ENCODE measurements at regions not wholly inside any gene's neighbourhood (a gene's known extent, or its start where the extent isn't known, plus 50 kb on each side); places are given as distances from the start of the nearest gene placed in this dataset.

DNA sequence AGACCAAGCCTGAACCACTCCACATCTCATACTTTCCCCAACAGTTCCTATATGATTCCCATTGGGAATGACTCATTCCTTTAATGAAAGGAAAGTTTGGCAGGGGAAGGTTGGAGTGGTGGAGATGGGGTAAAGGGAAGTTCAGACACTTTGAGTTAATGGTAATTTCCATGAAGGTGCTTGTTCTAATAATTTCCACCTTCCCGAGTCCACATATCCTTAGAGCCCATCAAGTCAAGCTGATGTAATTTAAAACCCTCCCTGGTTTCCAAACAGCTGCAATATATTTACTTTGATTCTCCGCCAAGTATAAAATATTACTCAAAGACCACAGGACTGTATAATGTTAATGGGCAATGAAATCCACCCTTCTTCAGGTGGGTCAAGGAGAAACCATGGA lies 95.0 kb upstream of the GALNT15 start:
- H3K36me3 ChIP-seq: no peaks in the 10 kb centered on the region
- H3K9me3 ChIP-seq: peaks cover 54% of the 10 kb centered on the region
- H3K4me2 ChIP-seq: no peak overlapping the region

GRCh38 chr3:16081661-16082060 lies 92.8 kb upstream of the GALNT15 start:
- no peak overlapping the region for H3K27ac ChIP-seq
- H3K36me3 ChIP-seq: no peaks in the 10 kb centered on the region
- no peak overlapping the region for H3K9ac ChIP-seq
- no peak overlapping the region for H3K4me2 ChIP-seq
- H3K4me3 ChIP-seq: no peak overlapping the region; the same call in 1 of the 2 replicates
- H3K9me3 ChIP-seq: peaks cover 51% of the 10 kb centered on the region
- no peaks in the 10 kb centered on the region for H3K27me3 ChIP-seq
- H4K20me1 ChIP-seq: no peaks in the 10 kb centered on the region
- no peaks in the 10 kb centered on the region for H3K4me1 ChIP-seq
- TF ChIP-seq Cebpa-rat (IDR thresholded peaks at IDR 0.05): no peak

More for the DNA sequence above, 95.0 kb upstream of the GALNT15 start:
- no peak overlapping the region for H3K4me3 ChIP-seq
- no peaks in the 10 kb centered on the region for H3K4me1 ChIP-seq
- no peaks in the 10 kb centered on the region for H3K27me3 ChIP-seq
- no peak for TF ChIP-seq Cebpa-rat (IDR thresholded peaks at IDR 0.05)
- no peaks in the 10 kb centered on the region for H4K20me1 ChIP-seq
- H3K27ac ChIP-seq: no peak overlapping the region
- H3K9ac ChIP-seq: no peak overlapping the region

DNA sequence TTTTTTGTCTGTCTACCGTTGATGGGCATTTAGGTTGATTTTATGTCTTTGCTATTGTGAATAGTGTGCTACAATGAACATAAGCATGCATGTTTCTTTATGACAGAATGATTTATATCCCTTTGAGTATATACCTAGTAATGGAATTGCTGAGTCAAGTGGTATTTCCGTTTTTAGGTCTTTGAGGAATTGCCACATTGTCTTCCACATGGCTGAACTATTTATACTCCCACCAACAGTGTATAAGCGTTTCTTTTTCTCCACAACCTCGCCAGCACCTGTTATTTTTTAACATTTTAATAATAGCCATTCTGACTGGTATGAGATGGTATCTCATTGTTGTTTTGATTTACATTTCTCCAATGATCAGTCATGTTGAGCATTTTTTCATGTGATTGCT lies 89.6 kb upstream of the GALNT15 start:
- Histone ChIP-seq H3K9me3 (peaks cover 43% of the 10 kb centered on the region), H3K27ac (no peak overlapping the region), H4K20me1 (no peaks in the 10 kb centered on the region), H3K4me3 (no peak overlapping the region), H3K27me3 (no peaks in the 10 kb centered on the region), H3K4me1 (no peaks in the 10 kb centered on the region), H3K9ac (no peak overlapping the region), H3K4me2 (no peak overlapping the region), H3K36me3 (no peaks in the 10 kb centered on the region)
- TF ChIP-seq Cebpa-rat (IDR thresholded peaks at IDR 0.05): no peak

- no peak overlapping the region for H3K4me3 ChIP-seq
- H3K9me3 ChIP-seq: peaks cover 38% of the 10 kb centered on the region
- no peak overlapping the region for H3K27ac ChIP-seq
- no peaks in the 10 kb centered on the region for H3K4me1 ChIP-seq
- no peaks in the 10 kb centered on the region for H3K36me3 ChIP-seq
- no peak overlapping the region for H3K4me2 ChIP-seq
- no peak for TF ChIP-seq Cebpa-rat (IDR thresholded peaks at IDR 0.05)
- H3K9ac ChIP-seq: no peak overlapping the region
- no peaks in the 10 kb centered on the region for H3K27me3 ChIP-seq
- no peaks in the 10 kb centered on the region for H4K20me1 ChIP-seq
These were observed 89.1 kb upstream of the GALNT15 start for GRCh38 chr3:16085410-16085809.

DNA sequence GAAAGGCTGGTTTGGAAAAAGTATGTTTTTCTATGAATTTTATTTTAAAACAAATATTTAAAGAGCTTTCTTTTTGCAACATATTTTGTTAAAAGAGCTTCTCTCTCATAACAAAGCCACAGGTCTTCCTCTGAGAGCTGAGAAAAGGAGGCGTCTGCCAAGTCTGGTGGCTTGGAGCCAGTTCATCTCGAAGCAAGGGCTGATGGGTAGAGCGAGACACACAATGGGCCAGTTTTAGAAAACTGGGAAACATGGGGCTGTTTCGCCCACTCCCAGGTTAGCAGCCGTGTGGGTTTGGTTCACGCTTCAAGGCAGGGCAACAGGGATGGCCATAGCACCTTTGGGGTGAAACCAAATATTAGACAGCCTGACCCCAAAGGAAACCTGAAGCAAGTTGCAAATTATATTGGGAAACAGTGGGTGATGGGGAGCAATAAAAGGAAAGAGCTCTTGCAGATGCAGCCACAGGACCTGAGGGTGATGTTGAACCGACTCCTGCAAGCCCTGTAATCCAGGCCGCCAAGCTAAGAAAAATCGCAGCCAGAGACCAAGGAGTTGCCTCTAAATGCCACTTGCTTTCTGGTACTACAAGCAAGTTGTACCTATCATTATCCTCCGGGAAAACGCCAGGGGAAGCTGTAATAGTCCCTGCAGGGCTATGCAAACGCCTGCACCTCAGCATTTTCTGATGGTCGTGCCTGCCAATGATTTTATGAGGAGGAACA lies 88.4 kb upstream of the GALNT15 start:
- H3K4me2 ChIP-seq: no peak overlapping the region
- no peaks in the 10 kb centered on the region for H3K4me1 ChIP-seq
- no peaks in the 10 kb centered on the region for H3K27me3 ChIP-seq
- no peak overlapping the region for H3K4me3 ChIP-seq
- no peaks in the 10 kb centered on the region for H4K20me1 ChIP-seq
- peaks cover 32% of the 10 kb centered on the region for H3K9me3 ChIP-seq
- H3K36me3 ChIP-seq: no peaks in the 10 kb centered on the region
- no peak for TF ChIP-seq Cebpa-rat (IDR thresholded peaks at IDR 0.05)
- H3K27ac ChIP-seq: no peak overlapping the region
- no peak overlapping the region for H3K9ac ChIP-seq

- Histone ChIP-seq H3K27me3 (no peaks in the 10 kb centered on the region), H4K20me1 (no peaks in the 10 kb centered on the region), H3K9me3 (peaks cover 25% of the 10 kb centered on the region), H3K9ac (no peak overlapping the region), H3K4me3 (no peak overlapping the region), H3K27ac (no peak overlapping the region), H3K4me1 (no peaks in the 10 kb centered on the region), H3K4me2 (no peak overlapping the region), H3K36me3 (no peaks in the 10 kb centered on the region)
- no peak for TF ChIP-seq Cebpa-rat (IDR thresholded peaks at IDR 0.05)
These were observed 87.8 kb upstream of the GALNT15 start for GRCh38 chr3:16086690-16087089.

GRCh38 chr3:16088496-16088895 lies 86.0 kb upstream of the GALNT15 start:
- TF ChIP-seq Cebpa-rat (IDR thresholded peaks at IDR 0.05): no peak
- H3K36me3 ChIP-seq: no peaks in the 10 kb centered on the region
- no peaks in the 10 kb centered on the region for H3K27me3 ChIP-seq
- no peaks in the 10 kb centered on the region for H4K20me1 ChIP-seq
- no peaks in the 10 kb centered on the region for H3K4me1 ChIP-seq
- H3K4me2 ChIP-seq: no peak overlapping the region
- H3K9me3 ChIP-seq: peaks cover 7% of the 10 kb centered on the region
- no peak overlapping the region for H3K9ac ChIP-seq
- H3K4me3 ChIP-seq: no peak overlapping the region
- H3K27ac ChIP-seq: no peak overlapping the region

DNA sequence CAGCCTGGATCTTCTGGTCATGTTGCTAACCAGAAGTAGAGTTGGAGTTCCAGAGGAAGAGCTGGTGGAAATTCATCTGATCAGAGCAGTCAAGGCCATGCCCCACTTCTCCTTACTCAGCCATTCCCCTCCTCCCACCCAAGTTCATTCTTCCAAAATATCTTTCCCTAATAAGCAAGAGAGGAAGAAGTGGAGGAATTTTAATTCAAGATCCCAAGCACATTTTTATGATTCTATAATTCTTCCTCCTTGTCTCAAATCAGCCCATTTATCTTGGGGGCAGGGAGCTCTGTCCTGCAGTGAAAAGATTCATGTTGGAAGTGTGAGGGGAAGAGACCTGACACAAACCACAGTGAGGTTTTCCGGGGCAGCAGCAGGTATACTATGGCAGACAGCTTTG lies 85.0 kb upstream of the GALNT15 start:
- TF ChIP-seq Cebpa-rat (IDR thresholded peaks at IDR 0.05): no peak
- no peak overlapping the region for H3K4me2 ChIP-seq
- H3K36me3 ChIP-seq: no peaks in the 10 kb centered on the region
- H3K4me3 ChIP-seq: no peak overlapping the region
- H3K9ac ChIP-seq: no peak overlapping the region
- no peaks in the 10 kb centered on the region for H3K9me3 ChIP-seq
- no peaks in the 10 kb centered on the region for H3K27me3 ChIP-seq
- no peaks in the 10 kb centered on the region for H4K20me1 ChIP-seq
- H3K4me1 ChIP-seq: no peaks in the 10 kb centered on the region
- no peak overlapping the region for H3K27ac ChIP-seq

GRCh38 chr3:16090024-16090423 lies 84.5 kb upstream of the GALNT15 start:
- Histone ChIP-seq H3K4me1 (no peaks in the 10 kb centered on the region), H3K4me3 (no peak overlapping the region), H4K20me1 (no peaks in the 10 kb centered on the region), H3K9me3 (no peaks in the 10 kb centered on the region), H3K4me2 (no peak overlapping the region), H3K9ac (no peak overlapping the region), H3K27me3 (no peaks in the 10 kb centered on the region), H3K27ac (no peak overlapping the region), H3K36me3 (no peaks in the 10 kb centered on the region)
- TF ChIP-seq Cebpa-rat (IDR thresholded peaks at IDR 0.05): no peak

DNA sequence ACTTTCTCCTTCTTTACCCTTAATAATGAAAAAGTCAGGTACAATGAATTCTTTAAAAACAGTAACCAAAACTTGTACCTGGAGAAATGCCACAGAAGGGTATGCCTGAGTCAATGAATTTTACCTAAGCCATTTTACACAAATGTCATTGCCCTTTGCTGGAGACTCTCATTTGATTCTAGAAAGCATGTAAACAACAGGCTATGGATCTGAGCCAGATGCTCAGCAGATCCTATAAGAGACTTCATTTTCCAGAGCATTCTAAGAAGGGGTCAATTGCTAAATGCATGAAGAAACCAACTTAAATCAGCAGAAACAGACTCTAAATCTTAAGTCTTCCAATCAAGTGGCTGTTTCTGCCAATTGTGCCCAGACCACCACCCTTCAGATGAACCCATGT lies 83.8 kb upstream of the GALNT15 start:
- H3K9ac ChIP-seq: no peak overlapping the region
- H3K27me3 ChIP-seq: no peaks in the 10 kb centered on the region
- H3K9me3 ChIP-seq: 0 out of 2 replicates have a peak, but pooled peaks cover 3% of the 10 kb centered on the region
- no peak overlapping the region for H3K27ac ChIP-seq
- H3K4me3 ChIP-seq: no peak overlapping the region
- H3K4me2 ChIP-seq: no peak overlapping the region
- TF ChIP-seq Cebpa-rat (IDR thresholded peaks at IDR 0.05): no peak
- no peaks in the 10 kb centered on the region for H3K36me3 ChIP-seq
- no peaks in the 10 kb centered on the region for H4K20me1 ChIP-seq
- no peaks in the 10 kb centered on the region for H3K4me1 ChIP-seq

DNA sequence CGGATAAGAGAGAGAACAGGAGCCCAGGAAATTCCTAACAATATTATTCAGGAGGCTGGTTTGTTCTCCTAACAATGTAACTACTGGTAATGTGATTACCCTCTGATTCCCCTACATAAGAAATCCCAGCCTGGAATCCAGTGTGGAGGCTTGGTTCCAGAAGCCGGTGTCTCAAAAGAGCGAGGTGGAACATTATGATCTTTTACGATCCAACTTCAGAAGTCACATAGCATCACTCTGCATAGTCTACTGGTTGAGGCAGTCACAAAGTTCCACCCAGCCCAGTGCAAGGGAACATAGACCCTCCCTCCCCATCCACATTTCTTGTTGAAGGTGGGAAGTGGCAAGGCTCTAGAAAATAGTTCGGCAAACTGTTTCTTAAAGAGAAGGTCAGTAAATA lies 81.6 kb upstream of the GALNT15 start:
- Histone ChIP-seq H3K27me3 (no peaks in the 10 kb centered on the region), H3K9me3 (0 out of 2 replicates have a peak, but pooled peaks cover 8% of the 10 kb centered on the region), H3K4me2 (no peak overlapping the region), H3K36me3 (no peaks in the 10 kb centered on the region), H3K27ac (no peak overlapping the region), H3K4me1 (no peaks in the 10 kb centered on the region), H3K9ac (no peak overlapping the region), H3K4me3 (no peak overlapping the region), H4K20me1 (no peaks in the 10 kb centered on the region)
- TF ChIP-seq Cebpa-rat (IDR thresholded peaks at IDR 0.05): no peak

Data from BLaER1 (cell line).